GM19240 (cell line): ENCODE measurements at regions not wholly inside any gene's neighbourhood (a gene's known extent, or its start where the extent isn't known, plus 50 kb on each side); places are given as distances from the start of the nearest gene placed in this dataset.
"Not testable (repeated sequence)": the region's sequence is repeated elsewhere in the genome, so short reads cannot be mapped to it uniquely, and the experiment has no call there.

ENCODE experiments used
- DNase-seq: peaks from one replicate; pipeline ENCODE4 v3.0.0; 2011; ENCODE audit warnings: low spot score; ENCODE audit not compliant: insufficient read length

DNA sequence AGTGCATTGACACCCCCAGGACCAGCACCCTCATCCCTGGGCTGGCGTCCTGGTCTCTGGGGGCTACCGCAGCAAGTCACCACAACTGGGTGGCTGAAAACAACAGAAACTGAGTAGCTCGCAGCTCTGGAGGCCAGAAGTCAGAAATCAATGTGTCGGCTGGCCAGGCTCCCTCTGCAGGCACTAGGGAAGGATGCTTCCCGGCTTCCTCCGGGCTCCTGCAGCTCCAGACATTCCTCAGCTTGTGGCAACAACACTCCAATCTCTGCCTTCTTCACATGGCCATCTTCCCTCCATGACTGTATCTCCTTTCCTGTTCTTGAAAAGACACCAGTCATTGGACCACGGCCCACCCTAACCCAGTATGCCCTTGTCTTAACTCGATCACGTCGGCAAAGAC, 224.2 kb downstream of the NPHP4 start:
- no peak for DNase-seq

GRCh38 chr1:5766996-5767395, 225.2 kb downstream of the NPHP4 start:
- DNase-seq, result not testable (repeated sequence)

GRCh38 chr1:5765997-5766913, 226.0 kb downstream of the NPHP4 start:
- no peak for DNase-seq

DNA sequence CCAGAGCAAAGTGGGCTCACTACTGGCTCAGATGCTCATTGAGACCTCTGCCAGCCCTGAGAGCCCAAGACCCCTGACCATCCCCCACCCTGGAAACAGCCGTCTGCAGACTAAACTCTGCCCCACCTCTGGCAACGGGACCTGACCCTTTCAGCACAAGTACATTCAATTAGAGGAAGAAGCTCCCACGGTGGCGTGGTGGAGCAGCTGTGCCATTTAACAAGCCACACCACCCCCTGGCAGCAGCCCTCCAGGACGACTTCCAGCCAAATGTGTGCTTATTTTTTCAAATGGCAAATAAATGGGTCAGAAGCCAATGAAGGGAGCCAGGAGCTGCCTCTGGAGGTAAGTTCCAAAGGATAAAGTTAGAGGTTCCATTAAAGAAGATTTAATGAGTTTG, 226.7 kb downstream of the NPHP4 start:
- no peak for DNase-seq

DNA sequence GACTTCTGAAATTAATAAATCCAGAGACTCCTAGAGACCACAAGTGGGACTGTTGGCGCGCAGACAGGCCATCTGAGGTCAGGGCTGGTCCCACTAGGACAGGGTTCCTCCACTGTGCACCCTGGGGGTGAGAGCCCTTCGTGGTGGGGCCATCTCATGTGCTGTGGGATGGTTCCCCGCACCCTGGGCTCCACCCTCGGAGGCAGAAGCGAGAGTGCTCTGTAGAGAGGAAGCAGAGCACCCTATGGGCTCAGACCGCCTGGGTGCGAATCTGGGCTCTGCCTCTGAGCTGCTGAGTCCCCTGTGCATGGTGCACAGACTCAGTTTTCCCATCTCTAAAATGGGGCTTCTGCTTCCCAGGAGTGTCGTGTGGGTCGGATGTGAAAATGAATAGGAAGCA, 227.3 kb downstream of the NPHP4 start:
- no peak for DNase-seq

DNA sequence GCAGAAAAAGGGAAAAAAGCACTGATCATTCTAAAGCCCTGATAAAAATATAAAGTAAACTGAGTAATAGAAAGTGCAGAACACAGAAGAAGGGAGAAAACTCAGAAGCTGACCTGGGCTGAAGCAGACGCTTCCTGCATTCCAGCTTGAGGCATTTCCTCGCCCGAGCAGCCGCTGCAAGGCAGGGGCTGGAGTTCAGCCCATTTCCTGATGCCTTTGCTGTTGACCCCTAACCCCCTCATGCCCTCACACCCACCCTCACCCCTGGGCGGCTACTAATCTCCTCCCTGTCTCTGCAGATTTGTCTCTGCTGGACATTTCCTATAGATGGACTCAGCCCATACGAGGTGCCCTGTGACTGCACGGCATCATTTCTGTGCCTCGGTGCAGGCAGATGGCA, 227.8 kb downstream of the NPHP4 start:
- DNase-seq, result no peak

DNA sequence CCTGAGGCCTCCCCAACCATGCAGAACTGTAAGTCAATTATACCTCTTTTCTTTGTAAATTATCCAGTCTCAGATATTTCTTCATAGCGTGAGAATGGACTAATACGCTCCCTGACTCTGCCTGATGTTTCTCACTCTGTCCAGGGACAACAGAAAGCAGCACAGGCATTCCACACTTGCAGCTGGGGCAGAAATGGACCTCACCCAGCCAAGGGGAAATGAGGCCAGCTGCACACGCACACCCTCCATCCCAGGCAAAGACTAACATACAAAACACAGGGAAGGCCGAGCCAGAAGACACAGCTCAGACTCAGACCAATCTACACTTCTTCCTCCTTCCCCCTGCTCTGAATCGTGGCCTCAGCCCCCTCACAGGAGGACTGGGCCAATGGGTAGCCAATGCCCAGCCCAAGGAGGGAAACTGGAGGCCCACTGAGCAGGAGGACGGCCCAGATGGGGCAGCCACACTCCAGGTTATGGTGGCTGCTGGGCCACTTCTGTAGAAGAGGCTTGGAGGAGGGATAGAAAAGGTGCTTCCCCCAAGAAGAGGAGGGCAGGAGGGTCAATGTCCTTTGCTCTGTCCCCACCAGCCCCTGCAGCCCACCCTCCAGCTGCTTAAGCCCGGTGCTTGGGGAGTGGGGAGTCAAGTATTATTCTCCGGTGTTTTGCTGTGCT, 228.4 kb downstream of the NPHP4 start:
- DNase-seq, result no peak

DNA sequence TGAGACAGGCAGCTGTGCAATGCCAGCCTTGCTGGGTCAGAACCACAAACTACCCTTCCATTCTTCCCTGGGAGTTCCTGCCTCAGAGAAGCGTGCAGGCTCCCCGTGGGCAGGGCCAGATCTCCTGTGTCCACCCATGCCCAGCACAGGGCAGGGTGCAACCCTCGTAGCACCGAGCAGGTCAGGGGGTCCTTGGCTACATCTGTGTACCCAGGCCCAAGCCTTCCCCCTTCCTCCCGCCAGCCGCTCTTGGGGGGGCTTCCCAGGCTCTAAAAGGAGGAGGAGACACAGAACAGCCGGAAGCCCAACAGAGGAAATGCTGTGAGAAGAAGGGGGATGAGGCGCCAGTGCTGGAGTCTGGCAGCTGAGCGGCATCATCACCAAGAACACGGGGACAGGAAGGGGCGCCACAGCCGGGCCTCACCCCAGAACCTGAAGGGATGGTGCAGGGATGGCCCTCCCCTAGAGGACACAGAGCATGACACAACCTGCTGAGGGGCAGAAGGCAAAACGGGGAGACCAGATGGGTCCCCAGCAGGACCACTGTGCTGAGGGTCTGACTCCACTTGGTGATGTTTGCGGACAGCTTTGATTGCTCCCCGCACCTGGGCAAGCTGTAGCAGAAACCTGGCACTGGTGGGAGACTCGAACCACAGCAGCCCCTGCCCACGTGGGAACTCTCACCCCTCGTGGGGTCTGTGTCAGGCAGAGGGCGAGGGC, 233.2 kb downstream of the NPHP4 start:
- no peak for DNase-seq

DNA sequence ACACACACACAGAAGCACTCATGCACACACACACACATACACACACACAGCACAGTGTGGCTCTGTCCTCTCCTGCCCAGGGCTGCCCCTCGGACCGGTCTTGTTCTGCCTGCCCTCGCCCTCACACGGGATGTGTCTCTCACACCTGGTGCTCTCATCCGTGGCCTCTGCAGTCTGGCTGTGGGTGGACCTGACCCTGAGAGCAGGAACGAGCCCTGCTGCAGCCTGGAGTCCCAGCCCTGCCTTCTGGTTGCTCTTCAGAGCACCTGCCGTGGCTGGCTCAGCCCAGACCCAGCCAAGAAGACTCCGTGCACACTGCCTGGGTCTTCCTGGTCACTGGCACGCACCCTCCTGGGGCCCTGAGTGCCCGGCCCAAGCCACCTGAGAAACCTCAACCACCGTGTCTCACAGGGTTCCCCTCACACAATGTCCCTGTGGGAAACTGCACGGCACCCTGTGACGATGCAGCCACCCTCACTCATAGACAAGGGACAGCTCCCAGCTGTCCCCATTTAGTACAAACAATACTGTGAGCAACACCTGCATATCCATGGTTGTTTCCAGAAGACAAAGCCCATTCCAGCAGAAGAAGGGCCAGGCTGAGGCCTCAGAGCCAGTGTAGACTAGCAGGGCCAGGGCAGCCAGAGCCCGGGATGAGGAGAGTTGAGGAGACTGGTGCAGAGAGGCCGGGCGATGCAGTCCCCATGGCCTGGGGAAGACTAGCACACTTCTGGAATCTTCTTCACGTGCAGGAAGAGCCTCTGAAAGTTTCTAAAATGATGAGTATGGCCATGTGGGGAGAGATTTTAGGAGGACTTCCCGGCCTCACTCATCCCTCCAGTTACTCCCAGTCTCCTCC, 234.0 kb downstream of the NPHP4 start:
- DNase-seq, result no peak

DNA sequence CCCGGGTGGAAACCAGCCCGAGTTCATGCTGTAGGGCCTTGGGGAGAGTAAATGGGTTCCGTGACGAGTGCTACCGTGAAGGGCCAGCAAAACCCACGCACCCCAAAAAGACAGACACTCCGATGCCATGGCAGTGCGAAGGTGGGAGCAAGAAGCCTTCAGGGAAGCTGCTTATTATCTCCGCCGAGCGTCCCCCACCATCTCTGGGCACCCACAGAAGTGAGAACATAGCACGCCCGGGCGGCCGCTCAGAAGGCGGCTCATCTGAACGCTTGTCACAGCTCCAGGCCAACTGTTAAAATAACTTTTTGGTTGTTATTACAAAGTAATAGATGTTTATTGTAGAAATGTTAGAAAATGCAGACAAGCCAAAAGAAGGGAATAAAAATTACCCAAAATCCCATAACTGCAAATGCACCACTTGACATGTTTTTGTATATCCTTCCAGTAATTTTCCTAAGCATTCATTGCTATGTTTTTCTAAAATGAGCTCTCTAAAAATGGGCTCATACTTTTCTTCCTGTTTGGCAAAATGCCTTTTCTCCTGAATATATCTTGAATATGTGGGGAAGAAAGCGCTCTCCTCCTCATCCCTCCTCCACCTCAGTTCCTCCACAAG, 234.9 kb downstream of the NPHP4 start:
- DNase-seq, result no peak

DNA sequence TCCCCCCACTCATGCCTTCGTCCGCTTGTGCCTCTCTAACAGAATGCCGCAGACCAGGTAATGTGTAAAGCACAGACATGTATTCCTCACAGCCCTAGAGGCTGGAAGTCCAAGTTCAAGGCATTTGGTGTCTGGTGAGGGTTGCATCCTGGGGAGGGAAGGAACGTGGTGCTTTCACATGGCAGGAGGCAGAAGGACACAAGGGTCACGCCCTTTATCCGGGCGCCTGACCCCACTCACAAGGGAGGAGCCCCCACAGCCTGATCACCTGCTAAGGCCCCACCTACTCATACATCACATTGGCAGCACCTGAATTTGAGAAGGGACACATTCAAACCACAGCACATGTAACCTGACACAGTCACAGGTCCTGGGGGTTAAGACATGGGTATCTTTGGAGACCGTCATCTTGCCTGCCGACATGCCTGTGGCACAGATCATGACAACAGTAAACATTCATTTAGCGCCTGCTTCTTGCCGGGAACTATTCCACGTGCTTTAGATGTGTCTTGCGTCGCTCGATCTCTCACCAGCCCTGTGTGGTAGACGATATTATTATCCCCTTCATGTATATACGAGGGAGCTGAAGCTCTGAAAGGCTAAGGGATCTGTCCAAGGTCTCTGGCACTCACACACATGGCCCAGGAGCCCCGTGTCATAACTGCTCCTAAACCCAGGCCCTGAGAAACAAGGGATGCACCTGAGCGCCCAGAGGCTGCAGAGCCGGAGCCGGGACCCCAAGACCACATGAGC, 235.6 kb downstream of the NPHP4 start:
- DNase-seq, result no peak

DNA sequence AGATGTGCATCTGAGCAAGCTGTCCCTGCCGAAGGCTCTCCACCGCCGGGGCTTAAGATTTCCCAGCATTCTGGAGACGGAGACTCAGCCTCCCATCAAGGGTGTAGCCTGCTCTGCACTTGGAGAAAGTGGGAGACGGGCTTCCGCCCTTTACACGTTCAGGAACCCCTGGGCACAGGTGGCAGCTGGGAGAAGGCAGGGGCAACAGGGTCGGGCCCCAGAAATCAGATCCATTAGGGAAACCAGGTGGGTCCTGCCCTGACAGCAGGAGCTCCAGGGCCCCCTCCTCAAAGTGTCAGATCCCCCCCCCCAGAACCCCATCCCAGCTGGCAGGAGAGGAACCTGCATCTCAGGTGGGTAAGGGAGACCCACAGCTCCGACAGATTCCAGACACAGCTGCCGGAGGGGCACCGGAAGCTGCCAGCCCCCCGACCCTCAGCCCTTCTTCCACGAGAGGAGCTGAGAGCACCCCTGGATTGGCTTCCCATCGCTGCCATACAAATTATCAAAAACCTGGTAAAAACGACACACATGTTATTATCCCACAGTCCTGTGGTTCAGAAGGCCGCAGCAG, 236.6 kb downstream of the NPHP4 start:
- DNase-seq, result no peak

DNA sequence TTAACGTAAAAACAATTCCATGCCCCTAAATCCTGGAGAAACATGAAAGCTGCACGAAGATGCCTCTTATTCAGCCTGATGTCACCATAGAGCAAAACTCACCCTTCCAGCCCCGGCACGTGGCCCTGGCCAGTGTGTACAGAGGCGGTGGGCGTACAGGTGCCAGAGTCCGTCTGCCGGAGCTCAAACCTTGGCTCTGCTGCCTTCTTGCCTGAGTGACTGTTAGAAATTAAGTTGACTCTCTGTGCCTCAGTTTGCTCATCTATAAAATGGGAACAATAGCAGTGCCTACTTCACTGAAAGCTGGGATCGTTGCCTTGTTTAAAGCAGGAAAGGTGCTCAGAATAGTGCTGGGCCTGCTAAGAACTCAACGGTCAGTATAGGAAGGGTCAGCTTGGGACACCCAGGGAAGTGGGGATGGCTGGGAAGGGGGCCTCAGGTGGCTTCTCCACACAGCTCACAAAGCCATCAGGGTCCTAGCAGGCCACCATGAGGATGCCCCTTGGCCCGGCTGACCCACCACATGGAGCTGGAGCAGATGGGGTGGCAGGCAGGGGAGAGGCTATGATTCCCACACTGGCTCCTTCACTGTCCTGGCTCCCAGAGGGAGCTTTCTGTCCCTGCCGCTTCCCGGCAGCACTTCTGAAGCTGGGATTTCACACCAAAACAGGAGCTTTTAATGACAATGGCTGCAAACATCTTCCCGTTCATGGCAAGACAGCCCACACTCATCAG, 237.2 kb downstream of the NPHP4 start:
- DNase-seq, result no peak

- no peak for DNase-seq
Measured at GRCh38 chr1:5753549-5754421, 238.4 kb downstream of the NPHP4 start.

DNA sequence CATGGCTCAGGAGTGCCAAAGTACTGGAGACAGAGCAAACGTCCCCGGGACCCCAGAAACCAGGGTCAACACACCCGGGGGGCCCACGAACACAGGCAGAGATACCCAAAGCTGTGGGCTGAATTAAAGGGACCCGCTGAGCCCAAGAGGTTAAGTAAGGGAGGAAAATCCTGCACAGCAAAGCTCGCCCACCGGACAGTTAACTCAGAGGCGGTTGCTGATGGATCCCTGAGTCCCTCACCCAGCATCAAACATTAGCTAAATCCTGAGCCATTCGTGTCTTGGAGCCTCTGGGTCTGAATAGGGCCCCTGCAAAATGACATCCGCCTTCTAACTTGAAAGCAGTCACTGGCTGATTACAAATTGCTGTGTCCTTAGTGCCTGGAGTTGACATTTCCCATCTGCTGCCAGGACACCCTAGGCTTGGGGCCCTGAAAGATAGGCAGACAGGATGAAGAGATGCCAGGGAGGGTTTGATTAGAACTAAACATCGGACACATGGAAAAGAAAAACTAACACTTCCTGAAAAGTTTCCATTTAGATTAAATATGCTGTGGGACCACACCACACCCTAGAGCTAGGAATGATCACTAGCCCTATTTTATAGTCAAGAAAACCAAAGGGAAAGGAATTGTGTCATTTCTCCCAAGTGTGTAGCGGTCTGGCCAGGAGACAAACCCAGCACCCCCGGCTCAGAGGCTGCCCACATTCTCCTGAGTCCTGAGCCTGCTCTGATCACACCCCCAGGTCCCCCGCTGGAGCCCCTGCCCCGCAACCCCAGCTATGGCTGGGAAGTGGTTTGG, 239.3 kb downstream of the NPHP4 start:
- no peak for DNase-seq

- no peak for DNase-seq
Measured at GRCh38 chr1:5751833-5752745, 240.1 kb downstream of the NPHP4 start.
